ENCODE measurements at regions not wholly inside any gene's neighbourhood (a gene's known extent, or its start where the extent isn't known, plus 50 kb on each side); places are given as distances from the start of the nearest gene placed in this dataset.

DNA sequence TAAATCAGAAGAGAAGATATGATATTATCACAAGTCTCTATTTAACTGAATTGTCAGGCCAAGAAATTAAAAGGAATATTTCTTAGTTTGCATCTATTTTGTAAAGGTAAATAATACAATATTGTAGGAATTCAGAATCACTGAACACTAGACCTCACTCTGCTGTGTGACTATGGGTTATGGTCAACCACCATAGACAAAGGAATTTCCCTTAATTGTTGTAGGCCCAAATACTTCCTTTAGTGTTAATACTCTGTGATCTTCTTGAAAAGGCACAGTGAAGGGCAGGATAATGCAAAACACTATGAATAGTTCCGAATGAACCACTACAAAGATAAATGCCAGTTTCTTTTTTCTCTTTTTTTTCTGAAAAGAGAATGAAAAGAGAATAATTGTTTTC lies 162.3 kb downstream of the TUSC7 start:
- H3K27ac ChIP-seq (replicated peaks; ENCODE audit: low read length) = no peak overlapping the region
- H3K79me1 ChIP-seq (ENCODE audit: low read depth, low read length) = no peaks in the 10 kb centered on the region
- H3K36me3 ChIP-seq (replicated peaks in 1 of 2; ENCODE audit: control insufficient read depth in 2 of 2, insufficient read depth in 2 of 2, low read length in 2 of 2) = no peaks in the 10 kb centered on the region
- no peak overlapping the region for H4K8ac ChIP-seq (ENCODE audit: low read depth, low read length)
- no peak overlapping the region for H2BK15ac ChIP-seq (ENCODE audit: low read length)
- no peak overlapping the region for H2BK12ac ChIP-seq (ENCODE audit: low read length)
- H4K91ac ChIP-seq (ENCODE audit: low read depth, low read length, poor library complexity) = no peak overlapping the region
- no peak overlapping the region for H3K23ac ChIP-seq (ENCODE audit: low read depth, low read length, poor library complexity)
- peaks cover 0 to 2% of the 10 kb centered on the region in 2 donors for H3K9me3 ChIP-seq (replicated peaks in 1 of 2; ENCODE audit: control insufficient read depth in 2 of 2, insufficient read depth in 1 of 2, low read depth in 1 of 2, low read length in 2 of 2)
- peaks cover 0 to 11% of the 10 kb centered on the region in 2 donors for H3K4me1 ChIP-seq (ENCODE audit: control insufficient read depth in 2 of 2, insufficient read depth in 1 of 2, low read depth in 1 of 2, low read length in 2 of 2)
- H3K4me3 ChIP-seq (ENCODE audit: low read length in 2 of 2) = no peak overlapping the region
- no peak overlapping the region for H3K18ac ChIP-seq (ENCODE audit: low read length)
- no peak overlapping the region for H2BK5ac ChIP-seq (ENCODE audit: low read length)
- H3K9ac ChIP-seq (ENCODE audit: low read depth, low read length, poor library complexity) = no peak overlapping the region
- H3K4ac ChIP-seq (ENCODE audit: low read length) = no peak overlapping the region
- no peak overlapping the region for H2AK5ac ChIP-seq (ENCODE audit: low read depth, low read length)
- no peak for DNase-seq (ENCODE audit: low spot score)
- H3K27me3 ChIP-seq (ENCODE audit: control insufficient read depth in 3 of 3, insufficient read depth in 3 of 3, low read depth in 1 of 3, low read length in 3 of 3) = no peaks in the 10 kb centered on the region
- H2AFZ ChIP-seq (ENCODE audit: low read length) = no peak overlapping the region
- no peak overlapping the region for H3K14ac ChIP-seq (ENCODE audit: low read length)
- H2BK120ac ChIP-seq (ENCODE audit: low read depth, low read length) = no peak overlapping the region
- WGBS, 2 donors (ENCODE audit: extremely low coverage in 2 of 2, insufficient read length in 2 of 2, insufficient replicate concordance in 1 of 2) = no CpG with 5 or more reads among the region's 1 CpG
- H3K4me2 ChIP-seq (ENCODE audit: insufficient read depth, low read length, poor library complexity, severe bottlenecking) = no peak overlapping the region

DNA sequence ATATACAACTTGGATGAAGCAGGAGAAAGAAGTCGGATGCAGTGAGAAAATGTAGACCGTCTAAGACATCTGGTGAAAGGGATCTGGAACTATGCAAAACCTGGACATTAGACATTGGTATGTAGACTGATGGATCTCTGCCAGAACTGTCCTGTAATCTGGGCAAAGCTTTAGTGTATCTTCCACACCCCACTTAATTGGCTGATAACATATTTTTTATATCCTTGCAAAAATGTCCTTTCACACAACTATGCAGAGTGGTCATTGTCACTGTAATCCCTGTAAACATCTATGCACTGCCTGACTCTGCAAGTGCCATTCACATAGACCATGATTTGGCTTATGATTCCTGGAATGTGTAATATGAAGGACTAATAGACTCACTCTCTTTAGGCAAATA lies 163.1 kb downstream of the TUSC7 start:
- H2BK15ac ChIP-seq (ENCODE audit: low read length) = no peak overlapping the region
- H3K4me2 ChIP-seq (ENCODE audit: insufficient read depth, low read length, poor library complexity, severe bottlenecking) = no peak overlapping the region
- DNase-seq (ENCODE audit: low spot score) = no peak
- no peak overlapping the region for H2BK12ac ChIP-seq (ENCODE audit: low read length)
- no CpG with 5 or more reads among the region's 2 CpGs for WGBS, 2 donors (ENCODE audit: extremely low coverage in 2 of 2, insufficient read length in 2 of 2, insufficient replicate concordance in 1 of 2)
- H3K14ac ChIP-seq (ENCODE audit: low read length) = no peak overlapping the region
- peaks cover 0 to 11% of the 10 kb centered on the region in 2 donors for H3K4me1 ChIP-seq (ENCODE audit: control insufficient read depth in 2 of 2, insufficient read depth in 1 of 2, low read depth in 1 of 2, low read length in 2 of 2)
- H2BK120ac ChIP-seq (ENCODE audit: low read depth, low read length) = no peak overlapping the region
- H2AFZ ChIP-seq (ENCODE audit: low read length) = no peak overlapping the region
- H3K79me1 ChIP-seq (ENCODE audit: low read depth, low read length) = no peaks in the 10 kb centered on the region
- H2BK5ac ChIP-seq (ENCODE audit: low read length) = no peak overlapping the region
- H3K9me3 ChIP-seq (replicated peaks in 1 of 2; ENCODE audit: control insufficient read depth in 2 of 2, insufficient read depth in 1 of 2, low read depth in 1 of 2, low read length in 2 of 2) = peaks cover 0 to 2% of the 10 kb centered on the region in 2 donors
- H3K4me3 ChIP-seq (ENCODE audit: low read length in 2 of 2) = no peak overlapping the region
- no peak overlapping the region for H3K9ac ChIP-seq (ENCODE audit: low read depth, low read length, poor library complexity)
- H3K23ac ChIP-seq (ENCODE audit: low read depth, low read length, poor library complexity) = no peak overlapping the region
- H3K4ac ChIP-seq (ENCODE audit: low read length) = no peak overlapping the region
- no peak overlapping the region for H2AK5ac ChIP-seq (ENCODE audit: low read depth, low read length)
- H3K36me3 ChIP-seq (replicated peaks in 1 of 2; ENCODE audit: control insufficient read depth in 2 of 2, insufficient read depth in 2 of 2, low read length in 2 of 2) = no peaks in the 10 kb centered on the region
- H3K27ac ChIP-seq (replicated peaks; ENCODE audit: low read length) = no peak overlapping the region
- no peak overlapping the region for H3K18ac ChIP-seq (ENCODE audit: low read length)
- no peak overlapping the region for H4K8ac ChIP-seq (ENCODE audit: low read depth, low read length)
- no peaks in the 10 kb centered on the region for H3K27me3 ChIP-seq (ENCODE audit: control insufficient read depth in 3 of 3, insufficient read depth in 3 of 3, low read depth in 1 of 3, low read length in 3 of 3)
- H4K91ac ChIP-seq (ENCODE audit: low read depth, low read length, poor library complexity) = no peak overlapping the region

DNA sequence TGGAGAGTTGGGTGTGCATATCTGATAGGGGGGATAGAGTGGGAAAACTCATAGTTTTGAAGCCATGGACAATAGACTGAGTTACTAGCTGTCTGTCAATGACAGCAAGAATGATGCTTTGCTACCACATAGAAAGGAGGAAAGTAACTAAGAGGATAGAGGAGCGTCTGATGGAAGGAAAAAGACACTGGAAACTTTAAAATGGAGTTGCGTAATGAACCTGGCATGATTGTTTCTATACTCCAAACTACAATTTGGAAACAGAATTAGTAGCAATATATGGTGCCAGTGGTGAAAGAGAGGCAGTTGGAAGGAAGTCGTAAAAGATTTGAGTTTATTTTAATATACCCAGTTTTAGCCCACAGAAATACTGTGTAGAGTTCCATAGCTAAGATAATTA lies 163.6 kb downstream of the TUSC7 start:
- H2AK5ac ChIP-seq (ENCODE audit: low read depth, low read length) = no peak overlapping the region
- no peaks in the 10 kb centered on the region for H3K79me1 ChIP-seq (ENCODE audit: low read depth, low read length)
- peaks cover 0 to 11% of the 10 kb centered on the region in 2 donors for H3K4me1 ChIP-seq (ENCODE audit: control insufficient read depth in 2 of 2, insufficient read depth in 1 of 2, low read depth in 1 of 2, low read length in 2 of 2)
- no peak overlapping the region for H3K27ac ChIP-seq (replicated peaks; ENCODE audit: low read length)
- H2AFZ ChIP-seq (ENCODE audit: low read length) = no peak overlapping the region
- H3K14ac ChIP-seq (ENCODE audit: low read length) = no peak overlapping the region
- WGBS, 2 donors (ENCODE audit: extremely low coverage in 2 of 2, insufficient read length in 2 of 2, insufficient replicate concordance in 1 of 2) = no CpG with 5 or more reads among the region's 3 CpGs
- DNase-seq (ENCODE audit: low spot score) = no peak
- H2BK12ac ChIP-seq (ENCODE audit: low read length) = no peak overlapping the region
- no peaks in the 10 kb centered on the region for H3K27me3 ChIP-seq (ENCODE audit: control insufficient read depth in 3 of 3, insufficient read depth in 3 of 3, low read depth in 1 of 3, low read length in 3 of 3)
- peaks cover 0 to 2% of the 10 kb centered on the region in 2 donors for H3K9me3 ChIP-seq (replicated peaks in 1 of 2; ENCODE audit: control insufficient read depth in 2 of 2, insufficient read depth in 1 of 2, low read depth in 1 of 2, low read length in 2 of 2)
- H3K23ac ChIP-seq (ENCODE audit: low read depth, low read length, poor library complexity) = no peak overlapping the region
- H3K4me2 ChIP-seq (ENCODE audit: insufficient read depth, low read length, poor library complexity, severe bottlenecking) = no peak overlapping the region
- no peak overlapping the region for H3K4me3 ChIP-seq (ENCODE audit: low read length in 2 of 2)
- H3K9ac ChIP-seq (ENCODE audit: low read depth, low read length, poor library complexity) = no peak overlapping the region
- H2BK15ac ChIP-seq (ENCODE audit: low read length) = no peak overlapping the region
- H4K8ac ChIP-seq (ENCODE audit: low read depth, low read length) = no peak overlapping the region
- H3K18ac ChIP-seq (ENCODE audit: low read length) = no peak overlapping the region
- no peak overlapping the region for H4K91ac ChIP-seq (ENCODE audit: low read depth, low read length, poor library complexity)
- H3K36me3 ChIP-seq (replicated peaks in 1 of 2; ENCODE audit: control insufficient read depth in 2 of 2, insufficient read depth in 2 of 2, low read length in 2 of 2) = no peaks in the 10 kb centered on the region
- no peak overlapping the region for H2BK120ac ChIP-seq (ENCODE audit: low read depth, low read length)
- H2BK5ac ChIP-seq (ENCODE audit: low read length) = no peak overlapping the region
- H3K4ac ChIP-seq (ENCODE audit: low read length) = no peak overlapping the region

DNA sequence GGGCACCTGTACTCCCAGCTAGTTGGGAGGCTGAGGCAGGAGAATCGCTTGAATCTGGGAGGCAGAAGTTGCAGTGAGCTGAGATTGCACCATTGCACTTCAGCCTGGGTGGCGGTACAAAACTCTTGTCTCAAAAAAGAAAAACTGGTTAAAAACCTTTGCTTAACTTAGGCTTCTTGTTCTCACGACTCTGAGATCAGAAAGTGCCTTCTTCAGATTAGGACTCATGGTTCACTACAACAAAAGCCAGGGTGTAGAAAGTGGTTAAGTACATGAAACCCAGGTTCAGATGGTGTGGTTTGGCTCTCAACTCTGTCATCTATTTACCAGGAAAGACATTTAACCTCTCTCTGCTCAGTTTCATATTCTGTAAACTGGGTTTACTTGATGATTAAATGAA lies 168.4 kb downstream of the TUSC7 start:
- H3K14ac ChIP-seq (ENCODE audit: low read length) = no peak overlapping the region
- H3K27ac ChIP-seq (replicated peaks; ENCODE audit: low read length) = no peak overlapping the region
- H3K4me3 ChIP-seq (ENCODE audit: low read length in 2 of 2) = no peak overlapping the region

More for the DNA sequence above, 168.4 kb downstream of the TUSC7 start:
- Histone ChIP-seq H4K8ac (ENCODE audit: low read depth, low read length) (no peak overlapping the region), H2AFZ (ENCODE audit: low read length) (no peak overlapping the region), H3K4me1 (ENCODE audit: control insufficient read depth in 2 of 2, insufficient read depth in 1 of 2, low read depth in 1 of 2, low read length in 2 of 2) (no peaks in the 10 kb centered on the region), H3K4me2 (ENCODE audit: insufficient read depth, low read length, poor library complexity, severe bottlenecking) (no peak overlapping the region), H2BK5ac (ENCODE audit: low read length) (no peak overlapping the region), H3K79me1 (ENCODE audit: low read depth, low read length) (no peaks in the 10 kb centered on the region), H3K4ac (ENCODE audit: low read length) (no peak overlapping the region), H3K9me3 (replicated peaks in 1 of 2; ENCODE audit: control insufficient read depth in 2 of 2, insufficient read depth in 1 of 2, low read depth in 1 of 2, low read length in 2 of 2) (peaks cover 0 to 2% of the 10 kb centered on the region in 2 donors), H2BK120ac (ENCODE audit: low read depth, low read length) (no peak overlapping the region), H3K18ac (ENCODE audit: low read length) (no peak overlapping the region), H4K91ac (ENCODE audit: low read depth, low read length, poor library complexity) (no peak overlapping the region), H2BK15ac (ENCODE audit: low read length) (no peak overlapping the region), H3K23ac (ENCODE audit: low read depth, low read length, poor library complexity) (no peak overlapping the region), H3K9ac (ENCODE audit: low read depth, low read length, poor library complexity) (no peak overlapping the region), H3K36me3 (replicated peaks in 1 of 2; ENCODE audit: control insufficient read depth in 2 of 2, insufficient read depth in 2 of 2, low read length in 2 of 2) (no peaks in the 10 kb centered on the region), H2BK12ac (ENCODE audit: low read length) (no peak overlapping the region), H2AK5ac (ENCODE audit: low read depth, low read length) (no peak overlapping the region), H3K27me3 (ENCODE audit: control insufficient read depth in 3 of 3, insufficient read depth in 3 of 3, low read depth in 1 of 3, low read length in 3 of 3) (no peaks in the 10 kb centered on the region)
- no peak for DNase-seq (ENCODE audit: low spot score)
- no CpG with 5 or more reads among the region's 3 CpGs for WGBS, 2 donors (ENCODE audit: extremely low coverage in 2 of 2, insufficient read length in 2 of 2, insufficient replicate concordance in 1 of 2)

Data from neuronal stem cell (in vitro differentiated cells).